HepG2 (cell line): ENCODE measurements at regions not wholly inside any gene's neighbourhood (a gene's known extent, or its start where the extent isn't known, plus 50 kb on each side); places are given as distances from the start of the nearest gene placed in this dataset.

Experiments
- FOXM1 ChIP-seq: sonication (generic); formaldehyde crosslinking; IDR thresholded peaks from 2 replicates; pipeline ENCODE4 v1.5.0; 2020; ENCODE audit warnings: missing genetic modification reagents
- KAT2B ChIP-seq: fragments of 150-350 bp; IDR thresholded peaks from 2 replicates; pipeline ENCODE4 v1.6.1; 2014; ENCODE audit warnings: low read depth, low read length, borderline replicate concordance
- POLR2AphosphoS2 ChIP-seq: IDR thresholded peaks from 2 replicates; pipeline ENCODE4 v1.6.1; 2011; ENCODE audit warnings: low read depth, low read length, improper control_type of control experiment
- YY1 ChIP-seq: IDR thresholded peaks from 2 replicates; pipeline ENCODE4 v1.6.1; 2011; ENCODE audit warnings: low read length, low read depth, moderate library complexity, mild to moderate bottlenecking; ENCODE audit not compliant: insufficient read depth, insufficient replicate concordance
- TF ChIP-seq, protein P1 (sequence below): sonication (generic); formaldehyde crosslinking; IDR thresholded peaks from 2 replicates; pipeline ENCODE4 v1.4.0; 2020; ENCODE audit warnings: missing genetic modification reagents
- TF ChIP-seq, protein P2 (sequence below), 2 experiments: sonication (generic) in 1 of 2; formaldehyde crosslinking in 1 of 2; IDR thresholded peaks; 2 replicates each; pipeline versions ENCODE4 v1.5.1 to v1.6.1; 2011 to 2020; ENCODE audit warnings: borderline replicate concordance in 1 of 2, low read depth in 1 of 2, low read length in 1 of 2, mild to moderate bottlenecking in 1 of 2, missing genetic modification reagents in 1 of 2, moderate library complexity in 1 of 2
- TF ChIP-seq, protein P3 (sequence below): sonication (generic); formaldehyde crosslinking; IDR thresholded peaks from 2 replicates; pipeline ENCODE4 v1.5.0; 2020; ENCODE audit warnings: mild to moderate bottlenecking, missing genetic modification reagents, moderate library complexity

- TF ChIP-seq KAT2B = no peak
- TF ChIP-seq, protein P1, sequence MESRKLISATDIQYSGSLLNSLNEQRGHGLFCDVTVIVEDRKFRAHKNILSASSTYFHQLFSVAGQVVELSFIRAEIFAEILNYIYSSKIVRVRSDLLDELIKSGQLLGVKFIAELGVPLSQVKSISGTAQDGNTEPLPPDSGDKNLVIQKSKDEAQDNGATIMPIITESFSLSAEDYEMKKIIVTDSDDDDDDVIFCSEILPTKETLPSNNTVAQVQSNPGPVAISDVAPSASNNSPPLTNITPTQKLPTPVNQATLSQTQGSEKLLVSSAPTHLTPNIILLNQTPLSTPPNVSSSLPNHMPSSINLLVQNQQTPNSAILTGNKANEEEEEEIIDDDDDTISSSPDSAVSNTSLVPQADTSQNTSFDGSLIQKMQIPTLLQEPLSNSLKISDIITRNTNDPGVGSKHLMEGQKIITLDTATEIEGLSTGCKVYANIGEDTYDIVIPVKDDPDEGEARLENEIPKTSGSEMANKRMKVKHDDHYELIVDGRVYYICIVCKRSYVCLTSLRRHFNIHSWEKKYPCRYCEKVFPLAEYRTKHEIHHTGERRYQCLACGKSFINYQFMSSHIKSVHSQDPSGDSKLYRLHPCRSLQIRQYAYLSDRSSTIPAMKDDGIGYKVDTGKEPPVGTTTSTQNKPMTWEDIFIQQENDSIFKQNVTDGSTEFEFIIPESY = no peak
- TF ChIP-seq, protein P2, sequence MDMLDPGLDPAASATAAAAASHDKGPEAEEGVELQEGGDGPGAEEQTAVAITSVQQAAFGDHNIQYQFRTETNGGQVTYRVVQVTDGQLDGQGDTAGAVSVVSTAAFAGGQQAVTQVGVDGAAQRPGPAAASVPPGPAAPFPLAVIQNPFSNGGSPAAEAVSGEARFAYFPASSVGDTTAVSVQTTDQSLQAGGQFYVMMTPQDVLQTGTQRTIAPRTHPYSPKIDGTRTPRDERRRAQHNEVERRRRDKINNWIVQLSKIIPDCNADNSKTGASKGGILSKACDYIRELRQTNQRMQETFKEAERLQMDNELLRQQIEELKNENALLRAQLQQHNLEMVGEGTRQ (IDR thresholded peaks at IDR 0.05; ENCODE audit: low read depth, low read length) = no peak
- TF ChIP-seq, protein P2 (CRISPR knock-in tag; IDR thresholded peaks at IDR 0.05; ENCODE audit: borderline replicate concordance) = no peak
- TF ChIP-seq POLR2AphosphoS2 = no peak
- TF ChIP-seq FOXM1 = no peak
- TF ChIP-seq YY1 = no peak
- TF ChIP-seq, protein P3, sequence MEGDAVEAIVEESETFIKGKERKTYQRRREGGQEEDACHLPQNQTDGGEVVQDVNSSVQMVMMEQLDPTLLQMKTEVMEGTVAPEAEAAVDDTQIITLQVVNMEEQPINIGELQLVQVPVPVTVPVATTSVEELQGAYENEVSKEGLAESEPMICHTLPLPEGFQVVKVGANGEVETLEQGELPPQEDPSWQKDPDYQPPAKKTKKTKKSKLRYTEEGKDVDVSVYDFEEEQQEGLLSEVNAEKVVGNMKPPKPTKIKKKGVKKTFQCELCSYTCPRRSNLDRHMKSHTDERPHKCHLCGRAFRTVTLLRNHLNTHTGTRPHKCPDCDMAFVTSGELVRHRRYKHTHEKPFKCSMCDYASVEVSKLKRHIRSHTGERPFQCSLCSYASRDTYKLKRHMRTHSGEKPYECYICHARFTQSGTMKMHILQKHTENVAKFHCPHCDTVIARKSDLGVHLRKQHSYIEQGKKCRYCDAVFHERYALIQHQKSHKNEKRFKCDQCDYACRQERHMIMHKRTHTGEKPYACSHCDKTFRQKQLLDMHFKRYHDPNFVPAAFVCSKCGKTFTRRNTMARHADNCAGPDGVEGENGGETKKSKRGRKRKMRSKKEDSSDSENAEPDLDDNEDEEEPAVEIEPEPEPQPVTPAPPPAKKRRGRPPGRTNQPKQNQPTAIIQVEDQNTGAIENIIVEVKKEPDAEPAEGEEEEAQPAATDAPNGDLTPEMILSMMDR (CRISPR knock-in tag) = no peak
These were observed 110.9 kb upstream of the RND3 start for GRCh38 chr2:150598383-150598782.
